DND-41 (cell line): ENCODE measurements at regions not wholly inside any gene's neighbourhood (a gene's known extent, or its start where the extent isn't known, plus 50 kb on each side); places are given as distances from the start of the nearest gene placed in this dataset.

Experiments used
- EZH2 ChIP-seq: IDR thresholded peaks from 3 replicates; pipeline ENCODE4 v1.6.1; 2012; ENCODE audit warnings: borderline replicate concordance, low read depth, mild to moderate bottlenecking, moderate library complexity, low read length, inconsistent platforms; ENCODE audit not compliant: severe bottlenecking
- TF ChIP-seq, protein P1 (sequence below): IDR thresholded peaks from 2 replicates; pipeline ENCODE4 v1.5.1; 2012; ENCODE audit warnings: borderline replicate concordance, low read length, moderate library complexity, mild to moderate bottlenecking; ENCODE audit not compliant: poor library complexity, severe bottlenecking; ENCODE audit errors: extremely low read depth

- TF ChIP-seq, protein P1, sequence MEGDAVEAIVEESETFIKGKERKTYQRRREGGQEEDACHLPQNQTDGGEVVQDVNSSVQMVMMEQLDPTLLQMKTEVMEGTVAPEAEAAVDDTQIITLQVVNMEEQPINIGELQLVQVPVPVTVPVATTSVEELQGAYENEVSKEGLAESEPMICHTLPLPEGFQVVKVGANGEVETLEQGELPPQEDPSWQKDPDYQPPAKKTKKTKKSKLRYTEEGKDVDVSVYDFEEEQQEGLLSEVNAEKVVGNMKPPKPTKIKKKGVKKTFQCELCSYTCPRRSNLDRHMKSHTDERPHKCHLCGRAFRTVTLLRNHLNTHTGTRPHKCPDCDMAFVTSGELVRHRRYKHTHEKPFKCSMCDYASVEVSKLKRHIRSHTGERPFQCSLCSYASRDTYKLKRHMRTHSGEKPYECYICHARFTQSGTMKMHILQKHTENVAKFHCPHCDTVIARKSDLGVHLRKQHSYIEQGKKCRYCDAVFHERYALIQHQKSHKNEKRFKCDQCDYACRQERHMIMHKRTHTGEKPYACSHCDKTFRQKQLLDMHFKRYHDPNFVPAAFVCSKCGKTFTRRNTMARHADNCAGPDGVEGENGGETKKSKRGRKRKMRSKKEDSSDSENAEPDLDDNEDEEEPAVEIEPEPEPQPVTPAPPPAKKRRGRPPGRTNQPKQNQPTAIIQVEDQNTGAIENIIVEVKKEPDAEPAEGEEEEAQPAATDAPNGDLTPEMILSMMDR, result no peak
- TF ChIP-seq EZH2, result no peak
Observed at GRCh38 chr10:120960725-120961124, 109.6 kb downstream of the WDR11 start.
